ENCODE measurements at regions not wholly inside any gene's neighbourhood (a gene's known extent, or its start where the extent isn't known, plus 50 kb on each side); places are given as distances from the start of the nearest gene placed in this dataset.
A peak's percentile ranks its signal among the peaks of the same experiment; 100 is the strongest.

GRCh38 chr19:7419777-7420439 lies 68.9 kb downstream of the PEX11G start:
- DNase-seq, result no peak
- Histone ChIP-seq H3K4me2 (replicated peaks; ENCODE audit: extremely low read depth, low read length, poor library complexity, severe bottlenecking) (no peak overlapping the region), H3K36me3 (replicated peaks in 1 of 2; ENCODE audit: control insufficient read depth in 1 of 2, insufficient read depth in 2 of 2, low read length in 2 of 2) (peaks cover 62 to 88% of the 10 kb centered on the region in 2 donors), H3K4me3 (replicated peaks in 1 of 3; ENCODE audit: low read depth in 2 of 3, low read length in 3 of 3) (no peak overlapping the region), H3K27me3 (ENCODE audit: control insufficient read depth in 2 of 2, insufficient read depth in 2 of 2, low read length in 2 of 2) (no peaks in the 10 kb centered on the region), H3K27ac (ENCODE audit: low read depth in 1 of 2, low read length in 2 of 2) (no peak overlapping the region), H3K79me2 (ENCODE audit: insufficient read depth, low read length) (peaks cover 75% of the 10 kb centered on the region), H2AFZ (ENCODE audit: insufficient read depth, low read depth, low read length, poor library complexity, severe bottlenecking) (no peak overlapping the region), H3K9me3 (replicated peaks in 1 of 2; ENCODE audit: control insufficient read depth in 1 of 2, insufficient read depth in 1 of 2, low read length in 2 of 2) (no peaks in the 10 kb centered on the region), H4K20me1 (ENCODE audit: insufficient read depth, low read length) (peaks cover 87% of the 10 kb centered on the region), H3K4me1 (ENCODE audit: control insufficient read depth in 1 of 2, insufficient read depth in 2 of 2, low read length in 2 of 2) (no peaks in the 10 kb centered on the region), H3K9ac (ENCODE audit: insufficient read depth, low read length, poor library complexity, severe bottlenecking) (no peak overlapping the region)
- Mint-ChIP-seq H3K9me3 (no peaks in the 10 kb centered on the region), H3K27me3 (ENCODE audit: low read depth in 3 of 3) (peaks cover 0 to 2% (median 0%) of the 10 kb centered on the region in 3 donors), H3K4me3 (no peak overlapping the region), H3K36me3 (peaks cover 54 to 94% of the 10 kb centered on the region in 2 donors), H3K4me1 (no peaks in the 10 kb centered on the region), H3K27ac (peak overlapping the region in 2 of 7 donors; percentile 18 to 42)
- TF ChIP-seq, protein P1, sequence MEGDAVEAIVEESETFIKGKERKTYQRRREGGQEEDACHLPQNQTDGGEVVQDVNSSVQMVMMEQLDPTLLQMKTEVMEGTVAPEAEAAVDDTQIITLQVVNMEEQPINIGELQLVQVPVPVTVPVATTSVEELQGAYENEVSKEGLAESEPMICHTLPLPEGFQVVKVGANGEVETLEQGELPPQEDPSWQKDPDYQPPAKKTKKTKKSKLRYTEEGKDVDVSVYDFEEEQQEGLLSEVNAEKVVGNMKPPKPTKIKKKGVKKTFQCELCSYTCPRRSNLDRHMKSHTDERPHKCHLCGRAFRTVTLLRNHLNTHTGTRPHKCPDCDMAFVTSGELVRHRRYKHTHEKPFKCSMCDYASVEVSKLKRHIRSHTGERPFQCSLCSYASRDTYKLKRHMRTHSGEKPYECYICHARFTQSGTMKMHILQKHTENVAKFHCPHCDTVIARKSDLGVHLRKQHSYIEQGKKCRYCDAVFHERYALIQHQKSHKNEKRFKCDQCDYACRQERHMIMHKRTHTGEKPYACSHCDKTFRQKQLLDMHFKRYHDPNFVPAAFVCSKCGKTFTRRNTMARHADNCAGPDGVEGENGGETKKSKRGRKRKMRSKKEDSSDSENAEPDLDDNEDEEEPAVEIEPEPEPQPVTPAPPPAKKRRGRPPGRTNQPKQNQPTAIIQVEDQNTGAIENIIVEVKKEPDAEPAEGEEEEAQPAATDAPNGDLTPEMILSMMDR (IDR thresholded peaks at IDR 0.05), result no peak
- WGBS (ENCODE audit: insufficient coverage), result 96% methylated on average over 6 of the region's 10 CpGs
- intact Hi-C loops (cut with micrococcal nuclease), result no loop called here

DNA sequence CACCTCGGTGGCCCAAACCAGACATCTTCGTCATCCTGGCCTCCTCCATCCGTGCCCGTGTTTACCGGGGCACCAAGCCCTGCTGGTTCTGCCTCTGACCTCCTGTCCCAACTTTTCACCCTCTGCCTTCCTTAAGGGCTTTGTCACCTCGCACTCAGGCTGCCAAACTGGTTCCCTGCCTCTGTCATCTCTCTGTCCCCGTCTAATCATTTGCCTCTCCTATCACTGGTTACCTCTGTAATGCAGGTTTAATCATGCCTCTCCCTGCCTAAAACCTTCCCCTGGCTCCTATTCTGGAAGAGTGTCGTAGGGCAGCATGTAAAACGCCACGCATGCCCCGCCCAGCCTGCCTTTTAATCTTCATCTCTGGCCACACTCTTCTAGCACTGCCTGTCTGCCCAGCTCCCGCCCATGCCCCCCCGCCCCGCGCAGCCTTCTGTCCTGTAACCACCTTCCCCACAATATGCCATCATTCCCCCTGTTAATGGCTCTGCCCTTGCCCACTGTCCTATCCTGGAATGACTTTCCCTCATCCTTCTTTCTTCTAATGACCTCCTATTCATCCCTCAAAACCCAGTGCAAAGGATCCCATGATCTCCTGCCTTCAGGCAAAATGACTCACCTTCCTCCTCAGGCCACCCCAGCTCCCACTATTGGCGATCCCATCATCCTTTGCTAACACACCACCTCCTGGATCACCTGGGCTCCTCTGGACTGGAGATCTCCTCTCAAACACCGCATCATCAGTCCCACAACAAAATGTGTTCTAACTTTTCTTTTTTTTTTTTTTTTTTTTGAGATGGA lies 66.7 kb downstream of the PEX11G start:
- TF ChIP-seq, protein P1 (IDR thresholded peaks at IDR 0.05), result no peak
- Histone ChIP-seq H4K20me1 (ENCODE audit: insufficient read depth, low read length) (peaks cover 84% of the 10 kb centered on the region), H3K4me2 (replicated peaks; ENCODE audit: extremely low read depth, low read length, poor library complexity, severe bottlenecking) (no peak overlapping the region), H3K4me1 (ENCODE audit: control insufficient read depth in 1 of 2, insufficient read depth in 2 of 2, low read length in 2 of 2) (no peaks in the 10 kb centered on the region), H3K27ac (ENCODE audit: low read depth in 1 of 2, low read length in 2 of 2) (no peak overlapping the region), H2AFZ (ENCODE audit: insufficient read depth, low read depth, low read length, poor library complexity, severe bottlenecking) (no peak overlapping the region), H3K27me3 (ENCODE audit: control insufficient read depth in 2 of 2, insufficient read depth in 2 of 2, low read length in 2 of 2) (no peaks in the 10 kb centered on the region), H3K36me3 (replicated peaks in 1 of 2; ENCODE audit: control insufficient read depth in 1 of 2, insufficient read depth in 2 of 2, low read length in 2 of 2) (peaks cover 73 to 93% of the 10 kb centered on the region in 2 donors), H3K9me3 (replicated peaks in 1 of 2; ENCODE audit: control insufficient read depth in 1 of 2, insufficient read depth in 1 of 2, low read length in 2 of 2) (no peaks in the 10 kb centered on the region), H3K9ac (ENCODE audit: insufficient read depth, low read length, poor library complexity, severe bottlenecking) (no peak overlapping the region), H3K79me2 (ENCODE audit: insufficient read depth, low read length) (peaks cover 69% of the 10 kb centered on the region), H3K4me3 (replicated peaks in 1 of 3; ENCODE audit: low read depth in 2 of 3, low read length in 3 of 3) (no peak overlapping the region)
- H3K4me1 Mint-ChIP-seq, result no peaks in the 10 kb centered on the region
- no peaks in the 10 kb centered on the region for H3K27me3 Mint-ChIP-seq (ENCODE audit: low read depth in 3 of 3)
- H3K36me3 Mint-ChIP-seq, result peaks cover 55 to 94% of the 10 kb centered on the region in 2 donors
- no peak for DNase-seq
- no peak overlapping the region for H3K4me3 Mint-ChIP-seq
- 96% methylated on average over 16 of the region's 17 CpGs for WGBS (ENCODE audit: insufficient coverage)
- peak overlapping the region in 6 of 7 donors; percentile 3 to 77 (median 54) for H3K27ac Mint-ChIP-seq
- no peaks in the 10 kb centered on the region for H3K9me3 Mint-ChIP-seq
- intact Hi-C loops (cut with micrococcal nuclease), result no loop called here

All from CD14-positive monocyte (primary cell).